ENCODE measurements at regions not wholly inside any gene's neighbourhood (a gene's known extent, or its start where the extent isn't known, plus 50 kb on each side); places are given as distances from the start of the nearest gene placed in this dataset.

DNA sequence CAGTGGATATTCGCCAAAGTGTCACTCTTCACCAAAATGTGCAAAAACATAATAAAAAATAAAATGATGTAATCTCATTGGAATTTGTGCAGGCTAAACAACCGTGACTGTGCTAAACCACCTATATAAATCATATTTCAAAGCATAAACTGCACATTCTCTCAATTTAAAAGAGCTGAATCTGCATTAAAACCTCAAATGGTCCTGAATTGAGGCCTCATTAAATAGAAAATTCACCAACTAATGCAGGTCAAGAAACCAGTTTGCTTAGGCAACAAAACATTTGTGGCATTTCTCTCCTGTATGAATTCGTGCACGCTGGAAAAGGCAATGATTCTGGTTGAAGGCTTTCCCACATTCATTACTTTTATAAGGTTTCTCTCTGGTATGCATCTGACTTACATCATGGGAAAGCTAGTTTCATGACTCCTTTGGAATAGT, 80.1 kb upstream of the IFNG-AS1 start:
- ATAC-seq (no peak), DNase-seq (no peak)
- TF ChIP-seq, protein P1, sequence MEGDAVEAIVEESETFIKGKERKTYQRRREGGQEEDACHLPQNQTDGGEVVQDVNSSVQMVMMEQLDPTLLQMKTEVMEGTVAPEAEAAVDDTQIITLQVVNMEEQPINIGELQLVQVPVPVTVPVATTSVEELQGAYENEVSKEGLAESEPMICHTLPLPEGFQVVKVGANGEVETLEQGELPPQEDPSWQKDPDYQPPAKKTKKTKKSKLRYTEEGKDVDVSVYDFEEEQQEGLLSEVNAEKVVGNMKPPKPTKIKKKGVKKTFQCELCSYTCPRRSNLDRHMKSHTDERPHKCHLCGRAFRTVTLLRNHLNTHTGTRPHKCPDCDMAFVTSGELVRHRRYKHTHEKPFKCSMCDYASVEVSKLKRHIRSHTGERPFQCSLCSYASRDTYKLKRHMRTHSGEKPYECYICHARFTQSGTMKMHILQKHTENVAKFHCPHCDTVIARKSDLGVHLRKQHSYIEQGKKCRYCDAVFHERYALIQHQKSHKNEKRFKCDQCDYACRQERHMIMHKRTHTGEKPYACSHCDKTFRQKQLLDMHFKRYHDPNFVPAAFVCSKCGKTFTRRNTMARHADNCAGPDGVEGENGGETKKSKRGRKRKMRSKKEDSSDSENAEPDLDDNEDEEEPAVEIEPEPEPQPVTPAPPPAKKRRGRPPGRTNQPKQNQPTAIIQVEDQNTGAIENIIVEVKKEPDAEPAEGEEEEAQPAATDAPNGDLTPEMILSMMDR (IDR thresholded peaks at IDR 0.05), result no peak
- Histone ChIP-seq H3K4me1 (no peaks in the 10 kb centered on the region), H3K4me3 (no peak overlapping the region), H3K27ac (no peak overlapping the region), H3K36me3 (no peaks in the 10 kb centered on the region), H3K27me3 (no peaks in the 10 kb centered on the region), H3K9me3 (no peaks in the 10 kb centered on the region)
- intact Hi-C loops (cut with DNase I), result no loop called here

DNA sequence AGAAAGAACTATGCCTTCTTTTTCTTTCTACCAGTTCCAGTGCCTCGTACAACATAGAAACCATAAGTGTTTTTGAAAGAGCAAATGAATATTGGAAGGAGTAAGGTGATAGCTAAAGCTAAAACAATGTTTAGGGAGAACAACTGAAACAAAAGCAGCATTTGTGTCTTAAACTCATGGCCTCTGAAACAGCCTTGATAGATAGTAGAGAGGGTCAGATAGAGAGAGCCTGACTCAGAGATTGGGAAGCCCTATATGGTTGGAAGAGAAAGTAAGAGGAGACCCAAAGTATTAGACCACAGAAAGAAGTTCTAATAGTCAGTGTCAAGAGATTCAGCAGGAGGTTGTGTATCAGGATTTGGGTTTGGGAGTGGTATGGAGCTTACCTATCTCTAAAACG, 79.6 kb upstream of the IFNG-AS1 start:
- H3K9me3 ChIP-seq, result no peaks in the 10 kb centered on the region
- no peaks in the 10 kb centered on the region for H3K27me3 ChIP-seq
- H3K4me1 ChIP-seq, result no peaks in the 10 kb centered on the region
- TF ChIP-seq, protein P1 (IDR thresholded peaks at IDR 0.05), result no peak
- no peak for ATAC-seq
- H3K36me3 ChIP-seq, result no peaks in the 10 kb centered on the region
- intact Hi-C loops (cut with DNase I), result no loop called here
- no peak overlapping the region for H3K27ac ChIP-seq
- DNase-seq, result no peak
- no peak overlapping the region for H3K4me3 ChIP-seq

DNA sequence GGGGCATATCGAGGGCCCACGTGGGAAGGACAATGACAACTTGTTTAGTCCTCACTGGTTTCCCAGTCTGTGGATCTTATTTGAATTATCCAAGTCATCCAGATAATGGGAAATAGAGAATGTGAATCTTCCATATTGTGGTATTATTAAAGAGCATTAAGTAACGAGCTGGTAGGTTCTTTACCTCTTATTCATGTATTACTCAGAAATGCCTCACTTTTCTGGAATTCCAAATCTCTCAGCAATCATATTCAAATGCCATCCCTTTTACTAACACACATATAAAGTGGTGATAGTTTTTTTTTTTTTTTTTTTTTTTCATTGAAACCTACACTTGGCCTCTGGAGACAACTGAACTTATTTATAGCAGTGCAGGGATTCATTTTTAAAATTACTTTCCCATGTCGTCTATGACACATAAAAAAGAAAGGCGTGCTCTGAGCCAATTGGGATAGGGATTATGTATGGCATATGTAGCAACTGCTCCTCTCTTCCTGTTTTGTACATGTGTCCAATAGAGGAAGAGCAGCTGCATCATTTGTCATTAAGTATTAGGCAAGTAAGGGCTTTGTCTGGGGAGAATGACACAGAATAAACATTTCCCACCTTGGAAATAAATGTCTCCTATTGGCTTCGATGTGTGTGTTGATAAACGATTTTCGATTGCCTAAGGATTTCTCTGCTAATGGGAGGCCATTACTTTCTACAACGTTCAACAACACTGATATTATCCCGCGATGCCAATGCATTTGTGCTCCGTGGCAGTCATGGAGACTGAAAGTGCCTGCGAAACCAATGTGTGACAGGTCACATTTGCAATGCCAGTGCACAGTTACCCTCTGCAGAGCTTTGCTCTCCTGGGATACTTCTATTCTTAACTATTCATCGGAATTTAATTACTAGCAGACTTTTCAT, 78.6 kb upstream of the IFNG-AS1 start:
- peak; percentile 34 for ATAC-seq
- H3K27me3 ChIP-seq, result no peaks in the 10 kb centered on the region
- no peak for DNase-seq
- H3K27ac ChIP-seq, result no peak overlapping the region
- H3K4me3 ChIP-seq, result no peak overlapping the region
- no peaks in the 10 kb centered on the region for H3K9me3 ChIP-seq
- no peaks in the 10 kb centered on the region for H3K4me1 ChIP-seq
- H3K36me3 ChIP-seq, result no peaks in the 10 kb centered on the region
- intact Hi-C loops (cut with DNase I), result no loop called here
- TF ChIP-seq, protein P1 (IDR thresholded peaks at IDR 0.05), result no peak

DNA sequence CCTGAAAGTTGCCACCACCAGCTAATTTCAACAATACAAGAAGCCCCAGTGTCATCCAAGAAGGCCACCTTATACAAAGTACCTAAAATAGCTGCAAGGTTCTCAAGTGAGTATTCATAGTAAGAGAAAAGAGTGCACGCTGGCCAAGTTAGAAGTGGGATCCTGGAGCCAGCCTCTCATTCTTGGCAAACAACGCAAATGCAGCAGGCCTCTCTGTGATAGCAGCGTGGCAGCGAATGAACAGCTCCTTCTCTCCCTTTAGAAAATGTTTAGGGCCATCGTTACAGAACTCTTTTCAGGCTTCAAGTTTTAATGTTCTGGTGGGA, 78.0 kb upstream of the IFNG-AS1 start:
- Histone ChIP-seq H3K36me3 (no peaks in the 10 kb centered on the region), H3K4me1 (no peaks in the 10 kb centered on the region), H3K4me3 (no peak overlapping the region), H3K9me3 (no peaks in the 10 kb centered on the region), H3K27ac (no peak overlapping the region), H3K27me3 (no peaks in the 10 kb centered on the region)
- TF ChIP-seq, protein P1 (IDR thresholded peaks at IDR 0.05), result no peak
- DNase-seq (peak in 2 of 4 donors; percentile 17 to 54), ATAC-seq (peak; percentile 87)
- intact Hi-C loops (cut with DNase I), result no loop called here

DNA sequence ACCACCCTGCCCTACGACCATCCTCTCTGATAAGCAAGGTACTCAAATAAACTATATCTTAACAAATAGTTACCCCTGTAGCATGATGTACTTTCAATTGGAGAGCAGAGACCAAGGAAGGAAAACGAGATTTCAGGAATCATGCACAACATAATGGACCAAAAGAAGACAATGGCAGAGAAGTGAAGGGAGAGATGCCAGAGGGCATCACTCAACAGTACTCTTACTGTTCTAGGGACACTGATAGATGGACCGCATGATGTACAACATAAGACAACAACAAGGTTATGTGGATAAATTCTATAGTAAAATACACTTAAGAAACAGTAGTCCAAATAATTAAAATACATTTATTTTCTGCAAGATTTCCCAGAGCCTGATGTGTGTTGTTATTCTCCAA, 77.5 kb upstream of the IFNG-AS1 start:
- DNase-seq (no peak), ATAC-seq (no peak)
- intact Hi-C loops (cut with DNase I), result no loop called here
- Histone ChIP-seq H3K36me3 (no peaks in the 10 kb centered on the region), H3K27ac (no peak overlapping the region), H3K4me1 (no peaks in the 10 kb centered on the region), H3K4me3 (no peak overlapping the region), H3K9me3 (no peaks in the 10 kb centered on the region), H3K27me3 (no peaks in the 10 kb centered on the region)
- TF ChIP-seq, protein P1 (IDR thresholded peaks at IDR 0.05), result no peak

Measured in left lung (tissue), 4 donors.